Testis (tissue), 2 donors: ENCODE measurements at regions not wholly inside any gene's neighbourhood (a gene's known extent, or its start where the extent isn't known, plus 50 kb on each side); places are given as distances from the start of the nearest gene placed in this dataset.

ENCODE experiments used
- POLR2A ChIP-seq: fragments of 450-650 bp; IDR thresholded peaks from one replicate; pipeline ENCODE4 v1.6.1; 2017; ENCODE audit warnings: antibody characterized with exemption, mild to moderate bottlenecking, moderate library complexity
- TF ChIP-seq, protein P1 (sequence below), 3 experiments: fragments of 450-650 bp in 2 of 3; fragments of 200-600 bp in 1 of 3; sonication (generic) in 1 of 3; IDR thresholded peaks; one replicate each; pipeline ENCODE4 v1.5.1; 2016 to 2019; ENCODE audit warnings: antibody characterized with exemption in 3 of 3, mild to moderate bottlenecking in 2 of 3, moderate library complexity in 1 of 3

DNA sequence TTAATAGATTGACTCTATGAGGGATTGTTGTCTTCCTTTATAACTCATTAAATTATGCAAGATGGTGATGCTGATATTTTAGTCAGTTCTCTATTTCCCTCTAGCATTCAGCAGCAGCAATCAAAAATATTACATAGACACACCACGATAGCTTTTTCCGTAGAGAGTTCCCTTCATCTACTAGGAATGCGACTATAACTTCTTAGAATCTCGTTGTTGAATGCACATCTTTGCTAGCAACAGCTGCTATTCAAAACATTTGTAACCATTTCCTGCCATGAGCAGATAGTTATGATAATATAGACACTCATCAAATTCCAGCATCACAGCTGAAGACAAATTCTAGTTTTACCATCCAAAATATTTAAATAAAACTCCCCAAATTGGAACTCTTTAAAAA, 147.4 kb upstream of the FGF13 start:
- TF ChIP-seq POLR2A = no peak
- TF ChIP-seq, protein P1, sequence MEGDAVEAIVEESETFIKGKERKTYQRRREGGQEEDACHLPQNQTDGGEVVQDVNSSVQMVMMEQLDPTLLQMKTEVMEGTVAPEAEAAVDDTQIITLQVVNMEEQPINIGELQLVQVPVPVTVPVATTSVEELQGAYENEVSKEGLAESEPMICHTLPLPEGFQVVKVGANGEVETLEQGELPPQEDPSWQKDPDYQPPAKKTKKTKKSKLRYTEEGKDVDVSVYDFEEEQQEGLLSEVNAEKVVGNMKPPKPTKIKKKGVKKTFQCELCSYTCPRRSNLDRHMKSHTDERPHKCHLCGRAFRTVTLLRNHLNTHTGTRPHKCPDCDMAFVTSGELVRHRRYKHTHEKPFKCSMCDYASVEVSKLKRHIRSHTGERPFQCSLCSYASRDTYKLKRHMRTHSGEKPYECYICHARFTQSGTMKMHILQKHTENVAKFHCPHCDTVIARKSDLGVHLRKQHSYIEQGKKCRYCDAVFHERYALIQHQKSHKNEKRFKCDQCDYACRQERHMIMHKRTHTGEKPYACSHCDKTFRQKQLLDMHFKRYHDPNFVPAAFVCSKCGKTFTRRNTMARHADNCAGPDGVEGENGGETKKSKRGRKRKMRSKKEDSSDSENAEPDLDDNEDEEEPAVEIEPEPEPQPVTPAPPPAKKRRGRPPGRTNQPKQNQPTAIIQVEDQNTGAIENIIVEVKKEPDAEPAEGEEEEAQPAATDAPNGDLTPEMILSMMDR (IDR thresholded peaks at IDR 0.05) = no peak
